ENCODE measurements at regions not wholly inside any gene's neighbourhood (a gene's known extent, or its start where the extent isn't known, plus 50 kb on each side); places are given as distances from the start of the nearest gene placed in this dataset.
"Not testable (repeated sequence)": the region's sequence is repeated elsewhere in the genome, so short reads cannot be mapped to it uniquely, and the experiment has no call there.

DNA sequence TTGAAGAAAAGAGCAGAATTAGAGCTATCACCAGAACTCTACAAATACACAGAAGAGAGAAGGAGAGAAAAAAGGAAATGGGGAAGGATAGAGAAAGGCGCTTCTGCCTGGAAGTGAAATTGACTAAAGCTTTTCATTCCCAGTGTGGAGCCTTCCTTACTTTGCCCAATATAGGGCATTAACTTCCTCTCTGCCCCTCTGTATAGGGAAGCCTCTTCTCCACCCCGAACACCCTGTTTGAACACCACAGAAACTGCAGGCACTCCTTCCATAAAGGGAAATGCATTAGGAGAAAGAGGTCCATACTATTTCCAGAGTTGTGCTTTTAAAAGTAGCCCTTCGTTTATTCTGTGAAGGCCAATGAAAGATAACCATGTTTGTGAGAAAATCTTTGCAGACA lies 248.5 kb downstream of the RAP2B start:
- CTCF ChIA-PET = no interaction called here
- Histone ChIP-seq H3K9me3 (ENCODE audit: control extremely low read depth in 1 of 5, control insufficient read depth in 4 of 5, insufficient read depth in 2 of 5, low read depth in 1 of 5, low read length in 4 of 5) (peaks cover 0 to 2% (median 0%) of the 10 kb centered on the region in 5 experiments), H3K4me3 (ENCODE audit: control insufficient read depth in 1 of 7, extremely low read depth in 1 of 7, insufficient read depth in 4 of 7, low read depth in 2 of 7, low read length in 6 of 7) (no peak overlapping the region), H3K27me3 (replicated peaks in 2 of 5; ENCODE audit: control insufficient read depth in 4 of 5, insufficient read depth in 5 of 5, low read length in 4 of 5) (peaks cover 0 to 22% (median 2%) of the 10 kb centered on the region in 5 experiments), H3K36me3 (ENCODE audit: control insufficient read depth in 4 of 4, insufficient read depth in 4 of 4, low read length in 3 of 4) (no peaks in the 10 kb centered on the region), H3K27ac (ENCODE audit: insufficient read depth in 1 of 2, low read depth in 1 of 2, low read length in 2 of 2, poor library complexity in 1 of 2, severe bottlenecking in 2 of 2) (no peak overlapping the region), H3K4me1 (ENCODE audit: control extremely low read depth in 1 of 4, control insufficient read depth in 4 of 4, insufficient read depth in 4 of 4, low read length in 3 of 4) (no peaks in the 10 kb centered on the region)
- DNase-seq = no peak
- WGBS (ENCODE audit: insufficient coverage) = 63% methylated on average over 1 of the region's 3 CpGs
- POLR2A ChIA-PET = no interaction called here

GRCh38 chr3:153414982-153415381 lies 253.0 kb downstream of the RAP2B start:
- POLR2A ChIA-PET = no interaction called here
- Histone ChIP-seq H3K4me1 (ENCODE audit: control extremely low read depth in 1 of 4, control insufficient read depth in 4 of 4, insufficient read depth in 4 of 4, low read length in 3 of 4) (no peaks in the 10 kb centered on the region), H3K27ac (ENCODE audit: insufficient read depth in 1 of 2, low read depth in 1 of 2, low read length in 2 of 2, poor library complexity in 1 of 2, severe bottlenecking in 2 of 2) (no peak overlapping the region), H3K4me3 (ENCODE audit: control insufficient read depth in 1 of 7, extremely low read depth in 1 of 7, insufficient read depth in 4 of 7, low read depth in 2 of 7, low read length in 6 of 7) (no peak overlapping the region), H3K36me3 (ENCODE audit: control insufficient read depth in 4 of 4, insufficient read depth in 4 of 4, low read length in 3 of 4) (no peaks in the 10 kb centered on the region), H3K9me3 (ENCODE audit: control extremely low read depth in 1 of 5, control insufficient read depth in 4 of 5, insufficient read depth in 2 of 5, low read depth in 1 of 5, low read length in 4 of 5) (peaks cover 2 to 25% (median 7%) of the 10 kb centered on the region in 5 experiments), H3K27me3 (replicated peaks in 2 of 5; ENCODE audit: control insufficient read depth in 4 of 5, insufficient read depth in 5 of 5, low read length in 4 of 5) (peaks cover 0 to 10% (median 2%) of the 10 kb centered on the region in 5 experiments)
- DNase-seq = no peak
- CTCF ChIA-PET = interaction anchor here (0.9 kb wide), 1 partner anchor 11 kb away, joined by 3 read pairs; no protein-coding TSS in a partner anchor
- WGBS (ENCODE audit: insufficient coverage) = no CpG with 5 or more reads among the region's 2 CpGs

GRCh38 chr3:153422314-153422713 lies 260.3 kb downstream of the RAP2B start:
- Histone ChIP-seq H3K36me3 (ENCODE audit: control insufficient read depth in 4 of 4, insufficient read depth in 4 of 4, low read length in 3 of 4) (no peaks in the 10 kb centered on the region), H3K4me3 (ENCODE audit: control insufficient read depth in 1 of 7, extremely low read depth in 1 of 7, insufficient read depth in 4 of 7, low read depth in 2 of 7, low read length in 6 of 7) (no peak overlapping the region), H3K9me3 (ENCODE audit: control extremely low read depth in 1 of 5, control insufficient read depth in 4 of 5, insufficient read depth in 2 of 5, low read depth in 1 of 5, low read length in 4 of 5) (peaks cover 2 to 76% (median 25%) of the 10 kb centered on the region in 5 experiments), H3K27ac (ENCODE audit: insufficient read depth in 1 of 2, low read depth in 1 of 2, low read length in 2 of 2, poor library complexity in 1 of 2, severe bottlenecking in 2 of 2) (no peak overlapping the region), H3K4me1 (ENCODE audit: control extremely low read depth in 1 of 4, control insufficient read depth in 4 of 4, insufficient read depth in 4 of 4, low read length in 3 of 4) (no peaks in the 10 kb centered on the region), H3K27me3 (replicated peaks in 2 of 5; ENCODE audit: control insufficient read depth in 4 of 5, insufficient read depth in 5 of 5, low read length in 4 of 5) (no peaks in the 10 kb centered on the region)
- POLR2A ChIA-PET = no interaction called here
- 100% methylated on average over 3 of the region's 4 CpGs for WGBS (ENCODE audit: insufficient coverage)
- DNase-seq = no peak
- CTCF ChIA-PET = no interaction called here

GRCh38 chr3:153423820-153424219 lies 261.8 kb downstream of the RAP2B start:
- H3K9me3 ChIP-seq (ENCODE audit: control extremely low read depth in 1 of 5, control insufficient read depth in 4 of 5, insufficient read depth in 2 of 5, low read depth in 1 of 5, low read length in 4 of 5) = peaks cover 0 to 69% (median 22%) of the 10 kb centered on the region in 5 experiments
- POLR2A ChIA-PET; H3K4me1 ChIP-seq (ENCODE audit: control extremely low read depth in 1 of 4, control insufficient read depth in 4 of 4, insufficient read depth in 4 of 4, low read length in 3 of 4); H3K27ac ChIP-seq (ENCODE audit: insufficient read depth in 1 of 2, low read depth in 1 of 2, low read length in 2 of 2, poor library complexity in 1 of 2, severe bottlenecking in 2 of 2); H3K36me3 ChIP-seq (ENCODE audit: control insufficient read depth in 4 of 4, insufficient read depth in 4 of 4, low read length in 3 of 4); H3K27me3 ChIP-seq (replicated peaks in 2 of 5; ENCODE audit: control insufficient read depth in 4 of 5, insufficient read depth in 5 of 5, low read length in 4 of 5); DNase-seq; H3K4me3 ChIP-seq (ENCODE audit: control insufficient read depth in 1 of 7, extremely low read depth in 1 of 7, insufficient read depth in 4 of 7, low read depth in 2 of 7, low read length in 6 of 7): not testable (repeated sequence)
- CTCF ChIA-PET = interaction anchor here (0.9 to 1.2 kb wide), 2 partner anchors 10 to 18 kb away, joined by 3 to 5 read pairs; no protein-coding TSS in a partner anchor

DNA sequence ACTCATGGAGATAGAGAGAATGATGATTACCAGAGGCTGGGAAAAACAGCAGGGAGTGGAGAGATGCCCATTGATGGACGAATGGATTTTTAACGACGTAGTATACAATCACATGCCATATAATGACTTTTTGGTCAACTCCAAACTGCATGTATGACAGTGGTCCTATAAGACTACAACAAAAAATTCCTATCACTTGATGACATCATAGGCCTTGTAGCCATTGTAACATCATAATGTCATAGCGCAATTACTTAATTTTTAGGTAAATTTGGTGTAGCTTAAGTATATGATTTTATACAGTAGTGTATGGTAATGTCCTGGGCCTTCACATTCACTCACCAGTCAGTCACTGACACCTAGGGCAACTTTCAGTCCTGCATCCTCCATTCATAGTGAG lies 264.3 kb downstream of the RAP2B start:
- H3K27me3 ChIP-seq (replicated peaks in 2 of 5; ENCODE audit: control insufficient read depth in 4 of 5, insufficient read depth in 5 of 5, low read length in 4 of 5) = peaks cover 0 to 8% (median 0%) of the 10 kb centered on the region in 5 experiments
- CTCF ChIA-PET = interaction anchor here (0.6 kb wide), 1 partner anchor 10 kb away, joined by 3 read pairs; no protein-coding TSS in a partner anchor
- H3K36me3 ChIP-seq (ENCODE audit: control insufficient read depth in 4 of 4, insufficient read depth in 4 of 4, low read length in 3 of 4) = no peaks in the 10 kb centered on the region
- no CpG with 5 or more reads among the region's 4 CpGs for WGBS (ENCODE audit: insufficient coverage)
- no peaks in the 10 kb centered on the region for H3K4me1 ChIP-seq (ENCODE audit: control extremely low read depth in 1 of 4, control insufficient read depth in 4 of 4, insufficient read depth in 4 of 4, low read length in 3 of 4)
- H3K9me3 ChIP-seq (ENCODE audit: control extremely low read depth in 1 of 5, control insufficient read depth in 4 of 5, insufficient read depth in 2 of 5, low read depth in 1 of 5, low read length in 4 of 5) = peaks cover 0 to 47% (median 11%) of the 10 kb centered on the region in 5 experiments
- H3K4me3 ChIP-seq (ENCODE audit: control insufficient read depth in 1 of 7, extremely low read depth in 1 of 7, insufficient read depth in 4 of 7, low read depth in 2 of 7, low read length in 6 of 7) = no peak overlapping the region
- POLR2A ChIA-PET = no interaction called here
- no peak for DNase-seq
- H3K27ac ChIP-seq (ENCODE audit: insufficient read depth in 1 of 2, low read depth in 1 of 2, low read length in 2 of 2, poor library complexity in 1 of 2, severe bottlenecking in 2 of 2) = no peak overlapping the region

DNA sequence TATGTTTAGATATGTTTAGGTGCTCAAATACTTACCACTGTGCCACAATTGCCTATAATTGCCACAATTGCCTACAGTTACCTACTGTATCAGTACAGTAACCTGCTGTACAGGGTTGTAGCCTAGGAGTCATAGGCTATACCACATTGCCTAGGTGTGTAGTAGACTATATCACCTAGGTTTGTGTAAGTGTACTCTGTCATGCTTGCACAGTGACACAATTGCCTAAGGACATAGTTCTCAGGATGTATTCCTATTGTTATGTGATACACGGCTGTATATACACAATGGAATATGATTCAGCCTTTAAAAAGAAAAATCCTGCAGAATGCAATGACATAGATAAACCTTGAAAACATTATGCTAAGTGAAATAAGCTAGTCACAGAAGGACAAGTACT lies 264.8 kb downstream of the RAP2B start:
- Histone ChIP-seq H3K4me3 (ENCODE audit: control insufficient read depth in 1 of 7, extremely low read depth in 1 of 7, insufficient read depth in 4 of 7, low read depth in 2 of 7, low read length in 6 of 7) (no peak overlapping the region), H3K4me1 (ENCODE audit: control extremely low read depth in 1 of 4, control insufficient read depth in 4 of 4, insufficient read depth in 4 of 4, low read length in 3 of 4) (no peaks in the 10 kb centered on the region), H3K27ac (ENCODE audit: insufficient read depth in 1 of 2, low read depth in 1 of 2, low read length in 2 of 2, poor library complexity in 1 of 2, severe bottlenecking in 2 of 2) (no peak overlapping the region), H3K27me3 (replicated peaks in 2 of 5; ENCODE audit: control insufficient read depth in 4 of 5, insufficient read depth in 5 of 5, low read length in 4 of 5) (peaks cover 0 to 11% (median 0%) of the 10 kb centered on the region in 5 experiments), H3K36me3 (ENCODE audit: control insufficient read depth in 4 of 4, insufficient read depth in 4 of 4, low read length in 3 of 4) (no peaks in the 10 kb centered on the region), H3K9me3 (ENCODE audit: control extremely low read depth in 1 of 5, control insufficient read depth in 4 of 5, insufficient read depth in 2 of 5, low read depth in 1 of 5, low read length in 4 of 5) (peaks cover 0 to 42% (median 11%) of the 10 kb centered on the region in 5 experiments)
- CTCF ChIA-PET = interaction anchor here (0.6 kb wide), 1 partner anchor 9 kb away, joined by 3 read pairs; no protein-coding TSS in a partner anchor
- no CpG with 5 or more reads among the region's 1 CpG for WGBS (ENCODE audit: insufficient coverage)
- POLR2A ChIA-PET = no interaction called here
- no peak for DNase-seq

- DNase-seq = no peak
- 87% methylated on average over 3 of the region's 4 CpGs for WGBS (ENCODE audit: insufficient coverage)
- CTCF ChIA-PET = no interaction called here
Measured at GRCh38 chr3:153429821-153430220, 267.8 kb downstream of the RAP2B start.

More at GRCh38 chr3:153429821-153430220, 267.8 kb downstream of the RAP2B start:
- Histone ChIP-seq H3K27ac (ENCODE audit: insufficient read depth in 1 of 2, low read depth in 1 of 2, low read length in 2 of 2, poor library complexity in 1 of 2, severe bottlenecking in 2 of 2) (no peak overlapping the region), H3K4me1 (ENCODE audit: control extremely low read depth in 1 of 4, control insufficient read depth in 4 of 4, insufficient read depth in 4 of 4, low read length in 3 of 4) (no peaks in the 10 kb centered on the region), H3K27me3 (replicated peaks in 2 of 5; ENCODE audit: control insufficient read depth in 4 of 5, insufficient read depth in 5 of 5, low read length in 4 of 5) (peaks cover 0 to 34% (median 9%) of the 10 kb centered on the region in 5 experiments), H3K9me3 (ENCODE audit: control extremely low read depth in 1 of 5, control insufficient read depth in 4 of 5, insufficient read depth in 2 of 5, low read depth in 1 of 5, low read length in 4 of 5) (peaks cover 0 to 14% (median 3%) of the 10 kb centered on the region in 5 experiments), H3K36me3 (ENCODE audit: control insufficient read depth in 4 of 4, insufficient read depth in 4 of 4, low read length in 3 of 4) (no peaks in the 10 kb centered on the region), H3K4me3 (ENCODE audit: control insufficient read depth in 1 of 7, extremely low read depth in 1 of 7, insufficient read depth in 4 of 7, low read depth in 2 of 7, low read length in 6 of 7) (no peak overlapping the region)
- POLR2A ChIA-PET = no interaction called here
